ENCODE measurements at regions not wholly inside any gene's neighbourhood (a gene's known extent, or its start where the extent isn't known, plus 50 kb on each side); places are given as distances from the start of the nearest gene placed in this dataset.

DNA sequence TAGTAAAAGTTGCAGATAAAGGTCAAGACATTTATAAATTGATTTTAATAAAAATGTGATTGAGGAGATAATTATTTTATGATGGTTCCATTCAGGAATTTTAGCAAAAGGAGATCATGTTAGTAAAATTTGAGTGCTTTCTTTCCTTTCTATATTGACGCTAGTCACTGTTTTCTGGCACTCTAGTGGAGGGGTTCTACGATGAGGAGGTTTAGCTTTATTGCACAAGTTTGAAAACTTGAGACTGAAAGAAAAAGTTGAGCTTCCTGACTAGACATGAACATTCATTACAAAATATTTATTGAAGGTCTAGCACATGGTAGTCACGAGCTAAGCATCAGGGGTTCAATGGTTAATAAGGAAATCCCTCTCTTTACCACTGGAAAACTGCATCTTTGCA is 336.1 kb downstream of the SNAPC1 start:
- no peak for TF ChIP-seq EP300 (IDR thresholded peaks at IDR 0.05)
- no peak for TF ChIP-seq POLR2A (IDR thresholded peaks at IDR 0.05)
- TF ChIP-seq, protein P1, sequence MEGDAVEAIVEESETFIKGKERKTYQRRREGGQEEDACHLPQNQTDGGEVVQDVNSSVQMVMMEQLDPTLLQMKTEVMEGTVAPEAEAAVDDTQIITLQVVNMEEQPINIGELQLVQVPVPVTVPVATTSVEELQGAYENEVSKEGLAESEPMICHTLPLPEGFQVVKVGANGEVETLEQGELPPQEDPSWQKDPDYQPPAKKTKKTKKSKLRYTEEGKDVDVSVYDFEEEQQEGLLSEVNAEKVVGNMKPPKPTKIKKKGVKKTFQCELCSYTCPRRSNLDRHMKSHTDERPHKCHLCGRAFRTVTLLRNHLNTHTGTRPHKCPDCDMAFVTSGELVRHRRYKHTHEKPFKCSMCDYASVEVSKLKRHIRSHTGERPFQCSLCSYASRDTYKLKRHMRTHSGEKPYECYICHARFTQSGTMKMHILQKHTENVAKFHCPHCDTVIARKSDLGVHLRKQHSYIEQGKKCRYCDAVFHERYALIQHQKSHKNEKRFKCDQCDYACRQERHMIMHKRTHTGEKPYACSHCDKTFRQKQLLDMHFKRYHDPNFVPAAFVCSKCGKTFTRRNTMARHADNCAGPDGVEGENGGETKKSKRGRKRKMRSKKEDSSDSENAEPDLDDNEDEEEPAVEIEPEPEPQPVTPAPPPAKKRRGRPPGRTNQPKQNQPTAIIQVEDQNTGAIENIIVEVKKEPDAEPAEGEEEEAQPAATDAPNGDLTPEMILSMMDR (IDR thresholded peaks at IDR 0.05) = no peak
- Histone ChIP-seq H3K36me3 (no peaks in the 10 kb centered on the region), H3K27me3 (no peaks in the 10 kb centered on the region), H3K4me1 (no peaks in the 10 kb centered on the region), H3K9me3 (peaks cover 0 to 3% (median 0%) of the 10 kb centered on the region in 4 donors), H3K4me3 (no peak overlapping the region), H3K27ac (no peak overlapping the region)
- no peak for DNase-seq (ENCODE audit: low spot score in 2 of 2)
- WGBS, 2 donors = 81% methylated on average over 3 of the region's 3 CpGs

DNA sequence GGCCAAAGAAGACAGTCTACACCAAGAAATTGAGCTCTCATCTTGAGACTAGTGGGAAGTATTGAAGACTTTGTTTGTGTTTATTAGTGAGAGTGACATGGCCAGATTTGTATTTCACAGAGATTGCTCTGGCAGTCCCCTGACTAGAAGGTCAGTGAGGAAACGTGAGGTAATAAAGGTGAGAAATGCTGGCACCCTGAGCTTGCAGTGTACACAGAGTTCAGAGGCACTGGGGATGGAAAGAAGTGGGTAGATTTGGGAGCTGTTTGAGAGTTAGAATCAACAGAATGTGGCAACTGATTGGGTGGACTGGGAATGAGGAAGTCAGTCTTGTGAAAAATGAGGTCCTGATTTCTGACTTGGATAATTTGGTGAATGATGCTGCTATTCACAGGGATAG is 336.9 kb downstream of the SNAPC1 start:
- Histone ChIP-seq H3K4me1 (no peaks in the 10 kb centered on the region), H3K9me3 (peaks cover 0 to 3% (median 0%) of the 10 kb centered on the region in 4 donors), H3K4me3 (no peak overlapping the region), H3K27me3 (no peaks in the 10 kb centered on the region), H3K36me3 (no peaks in the 10 kb centered on the region), H3K27ac (no peak overlapping the region)
- TF ChIP-seq POLR2A (IDR thresholded peaks at IDR 0.05) (no peak), EP300 (IDR thresholded peaks at IDR 0.05) (no peak)
- TF ChIP-seq, protein P1 (IDR thresholded peaks at IDR 0.05) = no peak
- WGBS, 2 donors = 69 to 88% methylated on average over 1 of the region's 1 CpG
- no peak for DNase-seq (ENCODE audit: low spot score in 2 of 2)

DNA sequence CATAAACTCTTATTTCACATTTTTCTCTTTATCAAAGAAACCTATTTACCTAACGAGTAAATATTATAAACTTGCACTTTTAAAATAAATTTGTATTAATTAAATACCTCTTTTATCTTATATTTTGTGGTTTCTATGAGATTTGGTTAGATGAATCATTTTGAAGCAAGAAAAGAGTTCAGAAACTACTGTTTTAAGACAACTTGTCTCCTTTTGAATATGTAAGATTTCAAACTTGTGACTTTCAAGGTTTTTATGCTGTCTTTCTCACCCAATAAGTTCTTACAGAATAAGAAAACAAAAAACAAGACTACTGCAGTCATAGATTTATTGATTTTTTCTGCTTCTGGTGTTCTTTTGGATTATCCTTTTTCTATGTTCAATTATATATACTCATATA is 339.0 kb downstream of the SNAPC1 start:
- TF ChIP-seq, protein P1 (IDR thresholded peaks at IDR 0.05) = no peak
- TF ChIP-seq EP300 (IDR thresholded peaks at IDR 0.05) = no peak
- no peak for TF ChIP-seq POLR2A (IDR thresholded peaks at IDR 0.05)
- WGBS, 2 donors = 90 to 94% methylated on average over 1 of the region's 1 CpG
- Histone ChIP-seq H3K4me3 (no peak overlapping the region), H3K36me3 (no peaks in the 10 kb centered on the region), H3K4me1 (no peaks in the 10 kb centered on the region), H3K9me3 (no peaks in the 10 kb centered on the region), H3K27ac (no peak overlapping the region), H3K27me3 (no peaks in the 10 kb centered on the region)
- DNase-seq (ENCODE audit: low spot score in 2 of 2) = no peak

DNA sequence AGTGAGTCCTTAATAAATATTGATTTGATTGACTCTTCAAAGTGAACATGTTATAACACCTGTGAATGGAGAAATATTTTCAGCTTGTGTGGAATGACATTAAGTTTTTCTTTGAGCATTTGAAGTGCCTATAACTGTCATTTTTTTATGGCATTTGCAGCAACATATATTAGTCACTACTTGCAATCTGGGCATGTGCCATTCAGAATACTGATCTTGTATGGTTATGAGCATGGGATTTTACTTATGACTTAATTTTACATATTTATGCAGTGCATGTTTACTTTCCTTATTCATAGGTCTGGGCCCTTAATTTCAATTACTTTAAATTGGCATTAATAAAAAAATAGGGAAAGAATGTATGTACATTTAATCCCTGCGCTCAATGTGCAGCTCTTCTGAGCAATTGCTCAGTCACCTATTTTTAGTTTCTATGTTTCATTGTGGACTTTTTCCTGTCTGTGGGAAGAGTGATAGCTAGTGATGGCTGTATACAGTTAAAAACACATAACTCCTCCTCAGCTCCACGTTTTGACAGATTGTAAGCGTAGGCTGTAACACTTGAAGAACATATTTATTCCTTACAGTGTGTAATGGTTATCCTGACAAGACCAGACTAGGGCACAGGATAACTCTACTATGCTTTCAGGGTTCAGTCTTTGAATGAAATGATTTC is 339.6 kb downstream of the SNAPC1 start:
- H3K9me3 ChIP-seq = no peaks in the 10 kb centered on the region
- DNase-seq (ENCODE audit: low spot score in 2 of 2) = no peak
- no peaks in the 10 kb centered on the region for H3K27me3 ChIP-seq
- 63 to 64% methylated on average over 3 of the region's 3 CpGs for WGBS, 2 donors
- no peak for TF ChIP-seq EP300 (IDR thresholded peaks at IDR 0.05)
- no peak for TF ChIP-seq POLR2A (IDR thresholded peaks at IDR 0.05)
- TF ChIP-seq, protein P1 (IDR thresholded peaks at IDR 0.05) = no peak
- no peak overlapping the region for H3K27ac ChIP-seq
- H3K4me1 ChIP-seq = no peaks in the 10 kb centered on the region
- no peak overlapping the region for H3K4me3 ChIP-seq
- H3K36me3 ChIP-seq = no peaks in the 10 kb centered on the region

DNA sequence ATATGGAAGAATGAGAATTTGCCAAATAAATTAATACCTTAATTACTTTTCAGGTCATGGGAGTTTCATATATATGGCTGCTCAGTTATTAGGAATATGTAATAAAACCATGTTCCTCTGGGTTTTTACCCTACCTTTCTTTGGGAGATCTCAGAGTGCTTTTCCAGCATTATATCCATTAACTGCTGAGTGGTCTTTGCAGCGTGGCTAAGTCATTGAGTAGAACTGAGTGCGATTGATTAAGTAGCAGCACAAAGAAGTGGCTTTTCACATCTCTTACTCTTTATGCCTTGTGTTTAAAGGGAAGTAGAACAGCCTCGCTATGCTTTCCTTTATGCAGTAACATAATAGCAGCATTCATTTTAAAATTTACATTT is 340.1 kb downstream of the SNAPC1 start:
- Histone ChIP-seq H3K36me3 (no peaks in the 10 kb centered on the region), H3K9me3 (no peaks in the 10 kb centered on the region), H3K4me3 (no peak overlapping the region), H3K4me1 (no peaks in the 10 kb centered on the region), H3K27ac (no peak overlapping the region), H3K27me3 (no peaks in the 10 kb centered on the region)
- TF ChIP-seq POLR2A (IDR thresholded peaks at IDR 0.05) = no peak
- TF ChIP-seq, protein P1 (IDR thresholded peaks at IDR 0.05) = no peak
- WGBS, 2 donors = 52 to 57% methylated on average over 3 of the region's 3 CpGs
- no peak for DNase-seq (ENCODE audit: low spot score in 2 of 2)
